Calu3 (cell line): ENCODE measurements at regions not wholly inside any gene's neighbourhood (a gene's known extent, or its start where the extent isn't known, plus 50 kb on each side); places are given as distances from the start of the nearest gene placed in this dataset.

Source experiments
- BruUV-seq: library from RNA; stranded (reverse); fragments of 400-500 nt; replicated peaks from 2 replicates; lab custom pipeline; 2021; lab: Mats Ljungman, UMichigan
- CTCF ChIA-PET: fragments of 300-600 bp; sonication (Branson Sonifier 250); formaldehyde crosslinking; loops from one replicate; lab custom pipeline; 2022; ENCODE audit warnings: antibody characterized with exemption; lab: Charles Lee
- DNase-seq: peaks from one replicate; pipeline ENCODE4 v3.0.0; 2022
- H3K27ac Mint-ChIP-seq: one replicate; pipeline ENCODE4 v1.8.0; 2022; ENCODE audit warnings: mixed read lengths; ENCODE audit not compliant: unreplicated experiment
- H3K27me3 Mint-ChIP-seq: one replicate; pipeline ENCODE4 v1.8.0; 2022; ENCODE audit warnings: mixed read lengths; ENCODE audit not compliant: unreplicated experiment
- H3K36me3 Mint-ChIP-seq: one replicate; pipeline ENCODE4 v1.8.0; 2022; ENCODE audit warnings: mild to moderate bottlenecking, moderate library complexity, mixed read lengths; ENCODE audit not compliant: insufficient read depth, unreplicated experiment
- H3K4me1 Mint-ChIP-seq: one replicate; pipeline ENCODE4 v1.8.0; 2022; ENCODE audit warnings: mild to moderate bottlenecking, low read depth, mixed read lengths; ENCODE audit not compliant: unreplicated experiment
- H3K4me3 Mint-ChIP-seq: one replicate; pipeline ENCODE4 v1.8.0; 2022; ENCODE audit warnings: mild to moderate bottlenecking, low read depth, moderate library complexity, mixed read lengths; ENCODE audit not compliant: unreplicated experiment
- H3K9me3 Mint-ChIP-seq: one replicate; pipeline ENCODE4 v1.8.0; 2022; ENCODE audit warnings: low read depth, mixed read lengths; ENCODE audit not compliant: unreplicated experiment
- intact Hi-C: fragments of 100-400 bp; cut with micrococcal nuclease; formaldehyde crosslinking; loops from one replicate; pipeline ENCODE4 v1.10.0; 2022; ENCODE audit not compliant: unreplicated experiment
- TF ChIP-seq, protein P1 (sequence below): fragments of 200-600 bp; IDR thresholded peaks from one replicate; pipeline ENCODE4 v1.8.0; 2022; ENCODE audit warnings: antibody characterized with exemption; ENCODE audit not compliant: unreplicated experiment

DNA sequence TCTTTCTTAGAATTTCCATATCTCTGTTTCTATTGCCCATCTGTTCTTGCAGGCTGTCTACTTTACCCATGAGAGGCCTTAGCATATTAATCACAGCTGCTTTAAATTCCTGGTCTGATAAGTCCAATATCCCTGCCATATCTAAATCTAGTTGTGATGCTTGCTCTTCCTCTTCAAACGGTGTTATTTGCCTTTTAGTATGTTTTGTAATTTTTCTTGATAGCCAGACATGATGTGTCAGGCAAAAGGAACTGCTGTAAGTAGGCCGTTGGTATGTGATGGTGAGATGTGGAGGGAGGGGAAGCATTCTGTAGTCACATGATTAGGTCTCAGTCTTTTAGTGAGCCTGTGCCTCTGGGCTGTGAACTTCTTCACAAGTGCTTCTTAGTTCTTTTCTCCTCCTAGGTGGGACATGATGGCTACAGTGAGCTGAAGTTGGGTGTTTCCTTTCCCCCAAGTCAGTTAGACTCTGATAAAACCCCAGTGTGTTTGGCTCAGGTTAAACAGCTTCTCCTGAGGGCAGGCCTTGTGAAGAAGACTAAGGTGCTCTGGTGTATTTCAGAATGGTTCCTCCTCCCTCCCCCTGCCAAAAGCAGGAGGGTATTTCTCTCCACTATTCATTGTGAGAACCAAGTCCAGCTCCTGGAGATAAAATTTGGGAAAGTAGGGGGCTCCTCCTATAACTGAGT lies 195.9 kb upstream of the PARP11 start:
- no peak for DNase-seq
- intact Hi-C loops: no loop called here
- CTCF ChIA-PET: no interaction called here
- Mint-ChIP-seq H3K9me3 (peaks cover 3% of the 10 kb centered on the region), H3K4me1 (no peaks in the 10 kb centered on the region), H3K27me3 (peaks cover 23% of the 10 kb centered on the region), H3K4me3 (no peak overlapping the region), H3K36me3 (no peaks in the 10 kb centered on the region), H3K27ac (no peak overlapping the region)
- TF ChIP-seq, protein P1, sequence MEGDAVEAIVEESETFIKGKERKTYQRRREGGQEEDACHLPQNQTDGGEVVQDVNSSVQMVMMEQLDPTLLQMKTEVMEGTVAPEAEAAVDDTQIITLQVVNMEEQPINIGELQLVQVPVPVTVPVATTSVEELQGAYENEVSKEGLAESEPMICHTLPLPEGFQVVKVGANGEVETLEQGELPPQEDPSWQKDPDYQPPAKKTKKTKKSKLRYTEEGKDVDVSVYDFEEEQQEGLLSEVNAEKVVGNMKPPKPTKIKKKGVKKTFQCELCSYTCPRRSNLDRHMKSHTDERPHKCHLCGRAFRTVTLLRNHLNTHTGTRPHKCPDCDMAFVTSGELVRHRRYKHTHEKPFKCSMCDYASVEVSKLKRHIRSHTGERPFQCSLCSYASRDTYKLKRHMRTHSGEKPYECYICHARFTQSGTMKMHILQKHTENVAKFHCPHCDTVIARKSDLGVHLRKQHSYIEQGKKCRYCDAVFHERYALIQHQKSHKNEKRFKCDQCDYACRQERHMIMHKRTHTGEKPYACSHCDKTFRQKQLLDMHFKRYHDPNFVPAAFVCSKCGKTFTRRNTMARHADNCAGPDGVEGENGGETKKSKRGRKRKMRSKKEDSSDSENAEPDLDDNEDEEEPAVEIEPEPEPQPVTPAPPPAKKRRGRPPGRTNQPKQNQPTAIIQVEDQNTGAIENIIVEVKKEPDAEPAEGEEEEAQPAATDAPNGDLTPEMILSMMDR: no peak
- no TSS peak for BruUV-seq

GRCh38 chr12:4064008-4064407 lies 190.8 kb upstream of the PARP11 start:
- peaks cover 19% of the 10 kb centered on the region for H3K27me3 Mint-ChIP-seq
- DNase-seq: no peak
- intact Hi-C loops: no loop called here
- peaks cover 1% of the 10 kb centered on the region for H3K9me3 Mint-ChIP-seq
- H3K4me3 Mint-ChIP-seq: no peak overlapping the region
- no peaks in the 10 kb centered on the region for H3K36me3 Mint-ChIP-seq
- no peaks in the 10 kb centered on the region for H3K4me1 Mint-ChIP-seq
- H3K27ac Mint-ChIP-seq: no peak overlapping the region
- TF ChIP-seq, protein P1: no peak
- BruUV-seq: no TSS peak
- CTCF ChIA-PET: no interaction called here

- intact Hi-C loops: no loop called here
- Mint-ChIP-seq H3K36me3 (no peaks in the 10 kb centered on the region), H3K4me1 (no peaks in the 10 kb centered on the region), H3K4me3 (no peak overlapping the region), H3K9me3 (peaks cover 2% of the 10 kb centered on the region), H3K27ac (no peak overlapping the region), H3K27me3 (peaks cover 58% of the 10 kb centered on the region)
- no peak for DNase-seq
- TF ChIP-seq, protein P1: no peak
- no TSS peak for BruUV-seq
- CTCF ChIA-PET: no interaction called here
These were observed 186.8 kb upstream of the PARP11 start for GRCh38 chr12:4059898-4060568.

DNA sequence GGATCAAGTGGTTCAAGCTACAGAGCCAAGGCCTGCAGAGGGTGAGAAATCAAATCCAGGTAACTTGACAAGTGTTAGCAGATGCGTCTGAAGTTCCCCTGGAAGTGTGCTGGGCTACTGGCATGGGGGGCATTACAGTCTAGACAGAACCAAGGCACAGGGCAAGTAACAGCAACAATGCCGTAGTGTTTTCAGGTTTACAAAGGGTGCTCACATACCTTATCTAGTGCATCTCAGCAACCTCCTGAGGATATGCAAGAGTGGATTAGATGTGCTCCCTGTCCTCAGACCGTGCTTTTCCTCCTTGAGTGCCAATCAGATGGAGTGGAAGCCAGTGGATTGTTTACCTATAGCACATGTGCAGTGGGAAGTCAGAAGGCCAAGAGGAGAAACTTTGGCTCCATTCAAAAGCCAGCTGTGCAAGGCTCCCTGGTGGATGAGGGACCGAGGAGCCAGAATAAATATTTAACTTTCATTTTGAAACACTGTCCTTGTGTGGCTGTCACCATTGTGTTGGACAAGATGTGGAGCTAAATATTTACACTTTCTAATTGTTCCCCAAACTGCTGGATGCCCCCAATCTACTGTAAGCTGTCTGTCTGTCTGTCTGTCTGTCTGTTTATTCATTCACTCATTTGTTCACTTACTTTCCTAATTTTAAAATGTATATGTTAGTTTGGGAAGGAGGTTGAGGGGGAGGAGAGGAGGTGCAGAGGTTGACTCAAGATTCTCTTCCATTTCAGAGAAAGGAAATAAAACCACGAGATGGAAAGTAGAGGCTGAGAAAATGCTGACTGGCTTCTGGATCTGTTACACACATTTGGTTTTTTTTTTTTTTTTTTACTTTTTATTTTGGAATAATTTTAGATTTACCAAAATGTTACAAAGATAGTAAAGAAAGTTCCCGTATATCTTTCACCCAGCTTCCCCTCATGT lies 184.0 kb upstream of the PARP11 start:
- Mint-ChIP-seq H3K27ac (no peak overlapping the region), H3K27me3 (peaks cover 86% of the 10 kb centered on the region), H3K36me3 (no peaks in the 10 kb centered on the region), H3K9me3 (peaks cover 2% of the 10 kb centered on the region), H3K4me1 (no peaks in the 10 kb centered on the region), H3K4me3 (no peak overlapping the region)
- DNase-seq: no peak
- intact Hi-C loops: no loop called here
- no TSS peak for BruUV-seq
- TF ChIP-seq, protein P1: no peak
- CTCF ChIA-PET: interaction anchor here (0.5 kb wide), 1 partner anchor 26 kb away, joined by 3 read pairs; no protein-coding TSS in a partner anchor
